Erythroblast (primary cell): ENCODE measurements at regions not wholly inside any gene's neighbourhood (a gene's known extent, or its start where the extent isn't known, plus 50 kb on each side); places are given as distances from the start of the nearest gene placed in this dataset.

Experiments used
- GATA1 ChIP-seq: IDR thresholded peaks from 2 replicates; pipeline ENCODE4 v1.6.1; 2011; ENCODE audit warnings: low read depth, mild to moderate bottlenecking, control low read depth, low read length, moderate library complexity
- POLR2A ChIP-seq: IDR thresholded peaks from 2 replicates; pipeline ENCODE4 v1.6.1; 2011; ENCODE audit warnings: mild to moderate bottlenecking, low read length

DNA sequence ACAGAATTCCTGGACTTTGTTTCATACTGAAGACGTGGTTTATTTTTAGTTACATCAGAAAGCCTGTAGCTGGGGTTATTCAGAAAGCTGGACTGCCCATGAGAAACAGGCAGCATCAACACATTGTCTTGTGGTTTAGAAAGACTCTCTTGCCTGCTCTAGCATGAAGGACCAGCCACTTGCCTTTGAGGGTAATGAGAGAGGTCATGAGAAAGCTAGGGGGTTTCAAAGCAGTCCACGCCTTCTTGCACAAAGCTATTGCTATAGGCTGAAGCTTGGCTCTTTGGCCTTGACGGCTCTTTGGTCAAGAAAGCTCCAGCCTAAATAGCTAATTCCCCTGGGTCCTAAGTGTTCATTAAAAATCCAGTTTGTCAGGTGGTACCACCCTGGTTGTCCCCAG, 208.1 kb downstream of the PRDM2 start:
- TF ChIP-seq POLR2A (no peak), GATA1 (no peak)
